ENCODE measurements at regions not wholly inside any gene's neighbourhood (a gene's known extent, or its start where the extent isn't known, plus 50 kb on each side); places are given as distances from the start of the nearest gene placed in this dataset.

- Histone ChIP-seq H3K4me1 (peaks cover 0 to 5% (median 0%) of the 10 kb centered on the region in 3 donors), H3K36me3 (no peaks in the 10 kb centered on the region), H3K27ac (no peak overlapping the region), H3K4me3 (no peak overlapping the region), H3K9me3 (no peaks in the 10 kb centered on the region), H3K27me3 (peaks cover 0 to 4% (median 0%) of the 10 kb centered on the region in 4 donors)
- TF ChIP-seq POLR2A (IDR thresholded peaks at IDR 0.05) (no peak), CTCF (IDR thresholded peaks at IDR 0.05) (no peak)
- intact Hi-C loops (cut with DNase I) = no loop called here
- WGBS, 2 donors = 58 to 73% methylated on average over 8 of the region's 8 CpGs
- DNase-seq = no peak
Observed at GRCh38 chr2:204228169-204228886, 291.8 kb downstream of the ICOS start.

DNA sequence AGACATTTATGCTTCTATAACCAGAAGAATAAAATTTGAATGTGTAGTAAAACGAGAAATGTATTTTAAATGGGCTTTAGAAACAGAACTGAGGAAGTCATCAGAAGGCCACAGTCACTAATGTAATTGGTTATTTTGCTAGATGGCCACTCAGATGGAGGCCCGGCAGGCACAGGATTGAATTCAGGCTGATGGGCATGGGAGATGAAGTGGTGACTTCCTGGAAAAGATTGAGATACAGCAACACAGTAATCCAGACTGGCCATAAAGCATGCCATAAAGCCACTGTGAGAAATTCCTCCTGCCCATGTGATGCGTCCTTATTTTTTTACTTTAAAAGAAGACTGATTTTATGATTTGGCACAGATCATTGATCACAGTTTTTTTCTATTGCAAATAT is 297.7 kb downstream of the ICOS start:
- H3K4me3 ChIP-seq = no peak overlapping the region
- H3K36me3 ChIP-seq = no peaks in the 10 kb centered on the region
- H3K27ac ChIP-seq = no peak overlapping the region
- no peaks in the 10 kb centered on the region for H3K4me1 ChIP-seq
- no peaks in the 10 kb centered on the region for H3K27me3 ChIP-seq
- intact Hi-C loops (cut with DNase I) = no loop called here
- no peak for TF ChIP-seq POLR2A (IDR thresholded peaks at IDR 0.05)
- no peak for TF ChIP-seq CTCF (IDR thresholded peaks at IDR 0.05)
- no peak for DNase-seq
- 87 to 92% methylated on average over 3 of the region's 3 CpGs for WGBS, 2 donors
- H3K9me3 ChIP-seq = no peaks in the 10 kb centered on the region

DNA sequence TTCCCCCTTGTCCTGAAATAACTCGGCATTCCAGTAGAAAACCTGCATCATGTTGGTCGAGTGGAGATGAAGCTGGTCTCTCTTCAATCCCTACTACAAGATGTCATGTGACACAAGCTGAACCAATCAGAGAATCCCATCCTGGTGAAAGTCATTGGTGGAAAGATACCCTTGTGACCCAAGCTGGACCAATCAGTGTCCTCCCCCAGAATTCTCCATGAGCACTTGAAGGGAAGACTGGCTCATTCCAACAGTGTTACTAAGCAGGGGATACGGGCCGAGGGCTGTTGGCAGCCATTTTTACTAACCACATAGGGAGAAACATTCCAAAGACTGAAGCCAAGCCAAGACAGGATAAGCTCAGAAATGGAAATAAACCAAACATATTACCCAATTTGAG is 298.3 kb downstream of the ICOS start:
- TF ChIP-seq CTCF (IDR thresholded peaks at IDR 0.05) = no peak
- TF ChIP-seq POLR2A (IDR thresholded peaks at IDR 0.05) = no peak
- Histone ChIP-seq H3K36me3 (no peaks in the 10 kb centered on the region), H3K4me1 (no peaks in the 10 kb centered on the region), H3K27me3 (no peaks in the 10 kb centered on the region), H3K4me3 (no peak overlapping the region), H3K27ac (no peak overlapping the region), H3K9me3 (no peaks in the 10 kb centered on the region)
- WGBS, 2 donors = 64 to 74% methylated on average over 3 to 4 of the region's 4 CpGs
- DNase-seq = no peak
- intact Hi-C loops (cut with DNase I) = no loop called here

DNA sequence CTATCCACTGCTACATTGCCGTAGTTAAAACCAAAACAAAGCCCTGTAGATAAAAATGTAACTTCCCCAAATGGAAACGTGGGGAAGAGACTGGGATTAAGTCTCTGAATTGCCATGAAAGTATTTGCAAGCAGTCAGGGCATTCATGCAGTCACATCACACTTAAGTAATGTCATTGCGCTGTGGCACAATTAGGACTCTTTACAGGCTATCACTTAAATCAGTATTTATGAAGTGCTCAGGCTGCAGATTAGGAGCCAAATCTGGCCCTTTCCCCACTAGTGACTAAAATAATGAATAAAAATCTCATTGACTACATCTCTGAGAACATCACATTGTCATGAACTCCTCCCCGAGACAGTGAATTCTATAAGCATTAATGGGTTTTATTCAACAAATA is 300.9 kb downstream of the ICOS start:
- DNase-seq = no peak
- Histone ChIP-seq H3K27ac (no peak overlapping the region), H3K4me3 (no peak overlapping the region), H3K9me3 (no peaks in the 10 kb centered on the region), H3K4me1 (no peaks in the 10 kb centered on the region), H3K36me3 (no peaks in the 10 kb centered on the region), H3K27me3 (no peaks in the 10 kb centered on the region)
- intact Hi-C loops (cut with DNase I) = no loop called here
- no peak for TF ChIP-seq POLR2A (IDR thresholded peaks at IDR 0.05)
- TF ChIP-seq CTCF (IDR thresholded peaks at IDR 0.05) = no peak
- WGBS, 2 donors = 73 to 78% methylated on average over 4 of the region's 4 CpGs

DNA sequence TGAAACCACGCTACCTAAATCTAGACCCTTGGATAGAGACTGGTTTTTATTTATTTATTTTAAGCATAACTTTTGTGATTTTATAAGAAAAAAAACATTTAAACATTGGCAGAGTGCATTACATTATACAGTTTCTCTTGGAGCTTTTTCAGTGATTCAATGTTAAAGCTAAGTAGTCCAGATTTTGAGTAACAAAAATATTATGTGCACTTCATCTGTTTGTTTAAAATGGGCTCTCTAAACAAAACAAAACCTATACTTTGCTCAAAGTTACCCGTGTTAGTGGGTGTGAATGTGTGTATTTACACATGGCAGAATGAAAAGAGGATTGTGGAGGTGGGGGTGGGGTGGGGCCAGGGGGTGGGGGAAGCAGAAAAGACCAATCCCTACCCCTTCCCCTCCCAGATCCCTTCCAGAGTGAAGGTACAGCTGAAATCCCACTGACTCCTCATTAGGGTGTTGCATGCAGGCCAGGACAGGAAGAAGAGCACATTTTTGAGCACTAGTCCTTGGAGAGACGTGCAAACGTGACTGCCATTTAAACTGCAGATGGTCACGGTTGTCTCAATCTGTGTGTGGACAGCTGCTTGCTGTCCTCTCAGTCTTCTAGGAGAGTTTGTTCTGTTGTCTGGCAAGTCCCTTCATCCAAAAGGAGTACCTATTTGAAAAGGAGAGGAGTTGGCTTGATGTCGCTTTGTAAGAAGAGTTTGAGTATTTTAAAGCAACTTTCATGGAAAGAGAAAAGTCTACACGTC is 303.0 kb downstream of the ICOS start:
- intact Hi-C loops (cut with DNase I) = no loop called here
- no peak for DNase-seq
- H3K9me3 ChIP-seq = no peaks in the 10 kb centered on the region
- no peak overlapping the region for H3K4me3 ChIP-seq
- 56 to 60% methylated on average over 7 of the region's 7 CpGs for WGBS, 2 donors
- no peaks in the 10 kb centered on the region for H3K36me3 ChIP-seq
- TF ChIP-seq CTCF (IDR thresholded peaks at IDR 0.05) (no peak), POLR2A (IDR thresholded peaks at IDR 0.05) (no peak)
- no peak overlapping the region for H3K27ac ChIP-seq
- no peaks in the 10 kb centered on the region for H3K4me1 ChIP-seq
- no peaks in the 10 kb centered on the region for H3K27me3 ChIP-seq
